ENCODE measurements at regions not wholly inside any gene's neighbourhood (a gene's known extent, or its start where the extent isn't known, plus 50 kb on each side); places are given as distances from the start of the nearest gene placed in this dataset.

GRCh38 chr7:125971656-125972055 lies 1042.0 kb upstream of the POT1 start:
- H3K9me2 ChIP-seq (ENCODE audit: insufficient read depth) = no peaks in the 10 kb centered on the region
- H3K36me3 ChIP-seq (ENCODE audit: insufficient read depth) = no peaks in the 10 kb centered on the region
- Mint-ChIP-seq H3K27ac (no peak overlapping the region), H3K27me3 (ENCODE audit: insufficient read depth, low read depth, poor library complexity) (no peaks in the 10 kb centered on the region), H3K9me3 (no peaks in the 10 kb centered on the region), H3K4me3 (no peak overlapping the region), H3K36me3 (ENCODE audit: low read depth) (no peaks in the 10 kb centered on the region), H3K4me1 (no peaks in the 10 kb centered on the region)
- TF ChIP-seq ZNF114 (CRISPR knock-in tag; IDR thresholded peaks at IDR 0.05) = no peak
- TF ChIP-seq POLR2AphosphoS5 (IDR thresholded peaks at IDR 0.05; ENCODE audit: low read depth) = no peak
- TF ChIP-seq CTCF (conservative IDR thresholded peaks at IDR 0.05; ENCODE audit: low read depth in 2 of 2) = no peak
- no peak for TF ChIP-seq EZH2phosphoT487 (IDR thresholded peaks at IDR 0.05; ENCODE audit: unreplicated experiment)
- no peak for TF ChIP-seq JUNB (IDR thresholded peaks at IDR 0.05; ENCODE audit: unreplicated experiment)
- TF ChIP-seq NANOG (IDR thresholded peaks at IDR 0.05; ENCODE audit: borderline replicate concordance) = no peak
- TF ChIP-seq ZNF331 (CRISPR knock-in tag; IDR thresholded peaks at IDR 0.05; ENCODE audit: low read depth) = no peak
- TF ChIP-seq ETS1 (IDR thresholded peaks at IDR 0.05) = no peak
- TF ChIP-seq ZNF462 (CRISPR knock-in tag; IDR thresholded peaks at IDR 0.05) = no peak
- TF ChIP-seq CREB1 (CRISPR knock-in tag; IDR thresholded peaks at IDR 0.05; ENCODE audit: low read depth) = no peak
- TF ChIP-seq STAT1 (IDR thresholded peaks at IDR 0.05; ENCODE audit: unreplicated experiment) = no peak
- no peak for TF ChIP-seq REST (IDR thresholded peaks at IDR 0.05; ENCODE audit: unreplicated experiment)
- TF ChIP-seq EZH2 (IDR thresholded peaks at IDR 0.05; ENCODE audit: low read depth, unreplicated experiment) = no peak
- no peaks in the 10 kb centered on the region for H3K4me1 ChIP-seq (ENCODE audit: insufficient read depth)
- H3K27ac ChIP-seq (ENCODE audit: low read depth) = no peak overlapping the region
- no peaks in the 10 kb centered on the region for H3F3A ChIP-seq (replicated peaks; ENCODE audit: low read depth)
- no peaks in the 10 kb centered on the region for H3K79me2 ChIP-seq (replicated peaks; ENCODE audit: insufficient read depth)
- H3K4me3 ChIP-seq = no peak overlapping the region
- no peak for ATAC-seq
- H3K4me2 ChIP-seq = no peak overlapping the region
- DNase-seq (ENCODE audit: low spot score) = no peak
- H3K27me3 ChIP-seq (ENCODE audit: insufficient read depth) = no peaks in the 10 kb centered on the region
- H2AFZ ChIP-seq = no peak overlapping the region
- H4K20me1 ChIP-seq (replicated peaks; ENCODE audit: insufficient read depth) = no peaks in the 10 kb centered on the region

All from GM23338 (cell line).